ENCODE measurements at regions not wholly inside any gene's neighbourhood (a gene's known extent, or its start where the extent isn't known, plus 50 kb on each side); places are given as distances from the start of the nearest gene placed in this dataset.

GRCh38 chr10:61341008-61341407, 112.2 kb downstream of the TMEM26 start:
- Mint-ChIP-seq H3K4me3 (ENCODE audit: low read depth, unreplicated experiment) (no peak overlapping the region), H3K27me3 (ENCODE audit: unreplicated experiment) (peaks cover 32% of the 10 kb centered on the region)
- CTCF ChIA-PET = no interaction called here

DNA sequence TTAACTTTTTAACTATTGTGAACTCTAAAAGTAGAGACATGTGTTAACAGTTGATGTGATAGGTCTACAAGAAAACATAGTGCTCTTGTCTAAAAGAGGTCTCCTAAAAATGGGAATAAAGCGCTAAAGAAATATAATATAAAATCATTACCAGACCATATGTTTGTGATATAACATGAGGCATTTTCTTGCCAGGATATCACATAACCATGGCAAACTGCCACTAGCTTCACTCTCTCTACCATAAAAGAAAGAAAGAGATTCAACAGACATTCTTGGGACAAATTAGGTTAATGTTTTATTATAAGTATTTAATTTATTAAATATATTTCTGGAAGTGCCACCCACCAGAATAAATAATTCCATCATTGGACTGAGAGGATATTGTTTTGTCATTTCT, 115.0 kb downstream of the TMEM26 start:
- intact Hi-C loops (cut with micrococcal nuclease; ENCODE audit: unreplicated experiment) = no loop called here
- no peak for TF ChIP-seq CTCF (IDR thresholded peaks at IDR 0.05; ENCODE audit: unreplicated experiment)
- Mint-ChIP-seq H3K27me3 (ENCODE audit: unreplicated experiment) (peaks cover 14% of the 10 kb centered on the region), H3K4me1 (ENCODE audit: low read depth, unreplicated experiment) (peaks cover 8% of the 10 kb centered on the region), H3K36me3 (ENCODE audit: insufficient read depth, unreplicated experiment) (no peaks in the 10 kb centered on the region), H3K4me3 (ENCODE audit: low read depth, unreplicated experiment) (no peak overlapping the region), H3K27ac (ENCODE audit: unreplicated experiment) (no peak overlapping the region), H3K9me3 (ENCODE audit: low read depth, unreplicated experiment) (peaks cover 2% of the 10 kb centered on the region)
- BruUV-seq (replicated peaks) = no TSS peak
- DNase-seq = no peak
- CTCF ChIA-PET = interaction anchor here (0.6 kb wide), 1 partner anchor 628 kb away, joined by 5 read pairs; no protein-coding TSS in a partner anchor

More at GRCh38 chr10:61341008-61341407, 112.2 kb downstream of the TMEM26 start:
- no peak for TF ChIP-seq CTCF (IDR thresholded peaks at IDR 0.05; ENCODE audit: unreplicated experiment)
- no peak for DNase-seq
- intact Hi-C loops (cut with micrococcal nuclease; ENCODE audit: unreplicated experiment) = no loop called here
- no TSS peak for BruUV-seq (replicated peaks)
- H3K36me3 Mint-ChIP-seq (ENCODE audit: insufficient read depth, unreplicated experiment) = no peaks in the 10 kb centered on the region
- peaks cover 2% of the 10 kb centered on the region for H3K9me3 Mint-ChIP-seq (ENCODE audit: low read depth, unreplicated experiment)
- H3K27ac Mint-ChIP-seq (ENCODE audit: unreplicated experiment) = no peak overlapping the region
- peaks cover 8% of the 10 kb centered on the region for H3K4me1 Mint-ChIP-seq (ENCODE audit: low read depth, unreplicated experiment)

- CTCF ChIA-PET = interaction anchor here (0.6 kb wide), 1 partner anchor 628 kb away, joined by 5 read pairs; no protein-coding TSS in a partner anchor
- H3K4me3 Mint-ChIP-seq (ENCODE audit: low read depth, unreplicated experiment) = no peak overlapping the region
- no peak for DNase-seq
- H3K27ac Mint-ChIP-seq (ENCODE audit: unreplicated experiment) = no peak overlapping the region
- intact Hi-C loops (cut with micrococcal nuclease; ENCODE audit: unreplicated experiment) = no loop called here
- no peak for TF ChIP-seq CTCF (IDR thresholded peaks at IDR 0.05; ENCODE audit: unreplicated experiment)
- peaks cover 7% of the 10 kb centered on the region for H3K4me1 Mint-ChIP-seq (ENCODE audit: low read depth, unreplicated experiment)
- H3K36me3 Mint-ChIP-seq (ENCODE audit: insufficient read depth, unreplicated experiment) = no peaks in the 10 kb centered on the region
- BruUV-seq (replicated peaks) = no TSS peak
- peaks cover 10% of the 10 kb centered on the region for H3K27me3 Mint-ChIP-seq (ENCODE audit: unreplicated experiment)
- peaks cover 2% of the 10 kb centered on the region for H3K9me3 Mint-ChIP-seq (ENCODE audit: low read depth, unreplicated experiment)
These were observed 115.4 kb downstream of the TMEM26 start for GRCh38 chr10:61337741-61338140.

- Mint-ChIP-seq H3K36me3 (ENCODE audit: insufficient read depth, unreplicated experiment) (no peaks in the 10 kb centered on the region), H3K9me3 (ENCODE audit: low read depth, unreplicated experiment) (no peaks in the 10 kb centered on the region), H3K4me3 (ENCODE audit: low read depth, unreplicated experiment) (no peak overlapping the region), H3K4me1 (ENCODE audit: low read depth, unreplicated experiment) (no peaks in the 10 kb centered on the region), H3K27ac (ENCODE audit: unreplicated experiment) (no peak overlapping the region), H3K27me3 (ENCODE audit: unreplicated experiment) (peaks cover under 1% of the 10 kb centered on the region)
- BruUV-seq (replicated peaks) = no TSS peak
- no peak for TF ChIP-seq CTCF (IDR thresholded peaks at IDR 0.05; ENCODE audit: unreplicated experiment)
- DNase-seq = no peak
- CTCF ChIA-PET = no interaction called here
- intact Hi-C loops (cut with micrococcal nuclease; ENCODE audit: unreplicated experiment) = no loop called here
These were observed 116.3 kb downstream of the TMEM26 start for GRCh38 chr10:61336831-61337230.
